NCI-H526 treated with DMSO at 0.1 percent for 48 hours (cell line): ENCODE measurements at regions not wholly inside any gene's neighbourhood (a gene's known extent, or its start where the extent isn't known, plus 50 kb on each side); places are given as distances from the start of the nearest gene placed in this dataset.
A peak's percentile ranks its signal among the peaks of the same experiment; 100 is the strongest.

Source experiments
- DNase-seq: peaks from one replicate; lab custom pipeline; 2025; lab: John Stamatoyannopoulos, UW

DNA sequence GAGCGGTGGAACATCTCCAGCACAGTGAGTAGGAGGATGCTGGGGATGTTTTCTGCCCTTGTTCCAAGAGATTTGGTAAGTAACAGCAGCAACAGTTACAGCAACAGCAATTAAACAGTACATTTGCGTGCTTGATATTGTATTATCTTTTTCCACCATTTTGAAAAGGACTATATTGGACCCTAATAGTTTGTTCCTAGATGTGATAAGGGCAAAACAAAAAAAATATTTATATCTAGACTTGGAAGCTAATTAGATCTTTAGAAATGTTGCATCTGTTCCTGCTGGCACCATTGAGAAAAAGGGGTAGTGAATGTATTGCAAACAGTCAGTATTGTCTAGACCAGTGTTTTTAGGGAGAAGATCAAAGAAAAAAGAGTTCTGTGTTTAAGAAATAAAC lies 759.9 kb downstream of the JRKL start:
- DNase-seq = no peak

DNA sequence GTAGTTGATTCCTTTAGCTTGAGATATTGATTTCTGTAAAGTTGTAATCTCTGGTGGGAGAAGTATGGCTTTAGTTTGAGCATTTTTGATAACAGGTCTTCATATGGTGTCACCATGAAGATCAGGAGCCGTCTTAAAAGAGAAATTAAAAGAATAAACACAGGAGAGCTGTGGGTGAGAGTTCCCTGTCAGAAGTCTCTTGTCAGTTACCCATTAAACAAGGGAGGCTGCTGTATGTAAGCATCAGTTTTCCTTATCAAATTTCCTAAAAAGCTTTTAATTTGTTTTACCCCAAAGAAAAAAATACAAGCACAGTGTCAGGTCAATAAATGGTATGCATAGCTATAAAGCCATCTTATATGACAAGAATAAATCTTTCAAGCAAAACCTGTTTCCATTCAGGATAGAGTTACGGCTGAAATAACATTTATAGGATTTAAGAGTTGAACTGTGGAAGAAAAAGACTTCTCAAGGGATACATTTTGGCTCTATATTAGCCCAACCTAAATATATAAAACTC lies 767.5 kb downstream of the JRKL start:
- no peak for DNase-seq

DNA sequence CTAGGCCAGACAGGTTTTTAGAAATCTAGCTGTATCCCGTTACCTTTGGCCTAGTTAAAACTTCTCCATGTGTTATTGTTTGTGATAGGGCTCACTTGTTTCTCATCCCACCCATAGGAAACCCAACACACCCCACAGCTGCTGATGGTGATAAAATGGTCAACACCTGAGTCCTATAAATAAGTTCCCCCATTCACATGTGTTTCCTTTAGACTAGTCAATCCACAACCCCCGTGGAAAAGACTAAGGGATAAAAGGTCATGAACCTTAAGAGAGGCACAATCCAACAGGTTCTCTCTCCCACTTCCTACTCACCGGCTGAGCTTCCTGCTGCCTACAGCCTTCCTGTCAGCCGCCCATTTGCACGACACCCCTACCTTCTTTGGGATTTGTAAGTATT lies 768.4 kb downstream of the JRKL start:
- no peak for DNase-seq

DNA sequence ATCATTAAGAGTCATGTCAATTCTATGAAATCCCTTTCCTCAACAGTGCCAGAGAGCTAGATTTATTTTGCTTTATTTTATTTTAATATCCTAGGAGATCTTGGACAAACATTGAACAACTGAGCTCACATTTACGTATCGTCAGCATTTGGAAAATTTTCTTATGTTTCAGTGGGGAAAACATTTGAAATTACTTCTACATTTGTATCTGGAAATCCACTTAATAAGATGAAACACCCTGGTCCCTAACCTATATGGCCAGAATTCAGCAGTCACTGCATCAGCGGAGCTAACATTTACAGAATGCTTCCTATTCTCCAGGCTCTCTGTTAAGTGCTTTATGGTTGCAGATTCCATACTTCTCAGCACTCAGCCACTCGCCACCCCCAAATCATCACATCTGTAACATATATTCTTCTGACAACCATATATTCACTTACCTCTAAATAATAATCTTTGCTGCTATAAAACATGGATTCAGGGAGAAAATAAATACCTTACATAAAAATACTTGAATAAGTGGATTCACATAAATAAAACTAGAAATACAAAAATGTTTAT lies 773.9 kb downstream of the JRKL start:
- DNase-seq = no peak

DNA sequence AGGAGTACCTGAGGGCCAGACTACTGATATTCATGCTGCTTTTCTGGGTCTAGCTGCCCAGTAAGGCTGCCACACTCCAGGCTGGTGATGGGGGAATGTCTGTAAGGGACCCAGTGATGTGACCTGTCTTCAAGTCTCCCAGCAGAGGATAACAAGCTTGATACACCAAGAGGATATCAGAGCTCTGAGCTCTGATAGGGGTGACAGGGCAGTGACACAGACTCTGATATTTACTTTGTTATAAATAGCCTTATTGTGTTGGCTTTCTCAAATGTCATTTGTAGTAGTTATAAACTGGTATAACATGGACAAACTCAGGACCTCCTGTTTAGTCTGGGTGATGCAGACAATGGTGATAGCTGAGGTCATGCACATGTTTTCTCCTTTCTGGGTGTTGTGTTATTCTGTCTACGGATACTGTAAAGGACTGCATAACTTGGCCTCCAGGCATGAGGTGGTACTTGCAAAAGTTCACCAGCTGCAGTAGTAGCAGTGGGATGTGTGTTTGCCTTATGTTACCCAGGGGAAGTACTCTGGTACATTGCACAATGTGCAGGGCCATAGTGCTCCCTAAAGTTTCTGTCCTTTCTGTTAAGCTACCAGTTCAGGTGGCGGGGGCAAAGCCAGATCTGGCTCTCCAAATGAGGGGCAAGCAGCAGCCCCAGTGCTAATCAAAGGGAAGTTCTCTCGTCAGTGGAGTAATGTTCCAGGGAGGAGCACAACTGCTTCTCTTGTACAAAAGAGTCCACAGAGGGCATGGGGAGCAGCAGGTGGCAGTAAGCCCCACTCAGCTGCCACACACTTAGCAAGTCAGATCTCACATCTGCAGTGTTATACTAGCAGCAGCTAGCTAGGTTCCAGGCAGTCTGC lies 812.2 kb downstream of the JRKL start:
- no peak for DNase-seq

DNA sequence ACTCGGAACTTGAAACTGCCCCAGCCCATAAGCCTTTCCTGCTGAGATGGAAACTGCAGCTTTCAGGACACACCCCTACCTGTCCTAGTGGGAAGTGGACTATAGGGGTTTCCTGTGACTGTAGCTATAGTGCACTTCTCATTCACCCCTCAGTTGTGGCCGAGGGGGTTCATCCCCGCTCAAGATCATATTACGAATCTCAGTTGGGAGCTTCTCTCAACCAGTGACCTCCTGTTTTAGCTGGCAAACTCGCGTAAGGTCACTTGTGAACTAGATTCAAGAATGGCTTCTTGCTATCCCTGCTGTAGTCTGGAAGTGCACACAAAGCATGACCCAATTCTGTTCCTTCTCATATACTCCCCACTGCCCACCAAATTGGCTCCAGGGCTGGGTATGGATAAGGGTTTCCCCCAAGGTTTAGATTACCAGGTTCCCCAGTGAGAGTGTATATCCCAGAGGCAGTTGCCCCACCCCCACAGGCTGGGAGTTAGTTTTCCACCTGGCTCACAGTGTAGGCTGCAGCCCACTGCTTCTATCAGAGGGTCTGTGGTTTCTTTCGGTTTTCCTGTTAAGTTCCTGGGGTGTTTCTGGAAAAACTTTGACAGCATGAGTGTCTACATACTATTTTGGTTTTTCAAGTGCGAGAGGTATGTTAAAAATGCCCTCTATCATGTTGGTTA lies 812.9 kb downstream of the JRKL start:
- no peak for DNase-seq

DNA sequence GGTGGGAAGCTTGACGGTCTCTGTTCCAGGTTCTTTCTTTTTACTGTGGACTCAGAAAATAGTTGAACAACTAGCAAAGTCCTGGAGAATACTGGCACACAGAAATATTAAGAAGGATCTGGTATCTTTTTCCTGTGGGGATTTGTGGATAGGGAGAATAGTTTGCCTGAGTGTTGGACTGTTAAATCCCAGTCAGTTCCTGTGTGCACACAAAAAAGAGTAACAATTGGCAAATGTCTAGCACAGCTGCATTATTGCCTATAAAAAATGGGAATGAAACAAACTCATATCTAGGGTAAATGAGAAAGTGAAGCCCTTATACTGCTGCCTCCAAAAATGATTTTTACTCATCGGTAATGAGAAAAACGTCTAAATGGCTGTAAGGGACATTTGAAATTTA lies 828.2 kb downstream of the JRKL start:
- no peak for DNase-seq

DNA sequence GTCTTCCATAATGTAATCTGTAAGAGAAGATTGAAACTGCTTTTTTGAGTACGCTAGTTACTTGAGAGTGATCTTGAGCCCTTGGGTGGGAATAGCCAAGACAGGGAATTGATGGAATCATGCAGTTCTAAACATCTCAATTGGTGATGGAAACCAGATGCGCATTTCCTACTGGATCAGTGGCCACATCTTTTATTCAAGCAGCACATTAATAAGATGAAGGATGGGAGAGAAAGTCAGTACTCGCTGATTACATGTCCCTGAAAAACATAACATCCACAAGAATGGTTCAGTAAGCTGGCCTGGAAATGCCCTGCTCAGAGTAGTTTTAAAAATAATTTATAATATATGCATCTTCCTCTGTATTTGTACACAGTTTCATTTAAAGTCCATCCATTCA lies 833.8 kb downstream of the JRKL start:
- no peak for DNase-seq

DNA sequence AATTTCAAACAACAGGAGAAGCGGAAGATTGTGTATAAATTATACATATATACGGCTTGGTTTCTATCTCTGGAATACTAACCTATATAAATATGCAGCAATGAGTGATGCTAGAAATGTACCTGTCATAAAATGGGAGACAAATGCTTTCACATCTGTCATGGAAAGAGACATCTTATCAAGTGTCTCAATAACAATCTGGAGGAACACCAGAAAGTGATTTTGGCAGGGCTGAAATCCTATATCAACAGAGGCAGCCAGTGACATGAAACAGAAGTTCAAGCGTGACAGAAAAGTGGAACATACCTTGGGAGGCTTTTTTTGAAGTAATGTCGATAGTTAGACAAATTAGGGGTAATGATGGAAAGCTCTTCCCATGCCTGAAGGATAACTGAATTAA lies 834.6 kb downstream of the JRKL start:
- no peak for DNase-seq

DNA sequence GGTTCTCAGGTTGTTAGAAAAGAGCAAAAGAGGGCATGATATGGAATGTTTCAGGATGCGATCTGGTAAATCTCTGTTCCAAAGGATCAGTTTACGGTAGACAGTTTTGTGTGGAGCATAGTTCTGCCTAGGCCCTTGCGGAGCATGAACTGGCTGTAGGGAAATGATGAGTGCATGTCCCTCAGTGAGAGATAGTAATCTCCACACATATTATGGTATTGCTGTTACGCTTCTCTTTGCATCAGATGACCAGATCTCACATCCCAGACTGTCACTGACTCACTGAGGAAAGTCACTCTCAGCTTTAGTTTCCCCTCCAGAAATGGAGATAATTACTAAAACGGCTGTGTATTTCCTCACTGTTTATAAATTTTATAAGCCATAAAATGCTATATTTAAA lies 836.0 kb downstream of the JRKL start:
- no peak for DNase-seq

DNA sequence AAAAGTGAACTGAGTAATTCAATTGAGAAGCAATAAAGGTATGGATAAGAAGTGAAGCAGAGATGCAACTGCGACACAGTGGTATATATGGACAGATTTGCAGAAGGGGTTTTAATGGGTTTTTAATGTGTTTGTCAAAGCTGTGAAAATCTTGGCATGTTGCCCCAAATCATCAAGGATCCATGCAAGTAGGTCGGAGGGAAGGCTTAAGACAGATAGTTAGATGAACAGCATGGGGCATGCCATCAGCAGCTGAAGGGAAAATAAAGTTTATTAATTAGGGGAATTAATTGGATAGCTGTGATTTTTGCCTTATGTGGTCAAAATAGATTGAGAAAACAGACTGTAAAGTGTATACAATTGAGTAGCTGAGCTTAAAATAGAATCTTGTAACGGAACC lies 840.1 kb downstream of the JRKL start:
- no peak for DNase-seq

DNA sequence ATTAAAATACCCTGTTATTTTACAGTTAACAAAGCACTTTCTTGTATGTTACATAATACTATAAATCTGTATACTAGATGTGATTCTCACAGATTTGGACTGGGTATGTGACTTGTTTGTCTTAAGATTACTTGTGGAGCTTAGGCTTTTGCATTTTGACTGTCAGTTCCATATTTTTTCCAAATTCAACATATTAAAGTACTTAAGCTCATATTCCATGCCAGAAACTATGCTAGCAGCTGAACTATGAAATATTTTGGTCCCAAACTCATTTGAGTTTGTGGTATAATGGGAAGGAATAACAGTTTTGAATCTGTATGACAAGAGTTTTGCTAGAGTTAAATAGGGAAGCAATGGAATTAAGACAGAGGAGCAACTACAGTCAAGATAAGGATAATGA lies 841.4 kb downstream of the JRKL start:
- DNase-seq = no peak

DNA sequence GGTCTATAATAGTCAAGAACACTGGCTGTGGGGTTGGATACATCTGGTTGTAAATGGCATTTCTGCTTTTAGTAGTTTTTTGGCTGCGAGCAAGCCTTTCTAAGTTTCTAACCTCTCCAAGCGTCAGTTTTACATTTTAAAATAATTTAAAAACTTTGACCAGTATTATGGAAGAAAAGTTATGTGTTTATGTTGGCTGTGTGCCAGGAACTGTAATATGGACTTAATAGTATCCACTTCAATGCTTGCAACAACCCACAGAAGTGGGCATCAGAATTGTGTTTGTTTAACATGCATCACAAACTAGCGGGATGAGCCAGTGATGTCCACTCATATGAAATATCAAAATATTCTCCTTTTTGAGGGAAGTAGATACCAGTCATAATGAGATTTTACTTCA lies 844.2 kb downstream of the JRKL start:
- no peak for DNase-seq

DNA sequence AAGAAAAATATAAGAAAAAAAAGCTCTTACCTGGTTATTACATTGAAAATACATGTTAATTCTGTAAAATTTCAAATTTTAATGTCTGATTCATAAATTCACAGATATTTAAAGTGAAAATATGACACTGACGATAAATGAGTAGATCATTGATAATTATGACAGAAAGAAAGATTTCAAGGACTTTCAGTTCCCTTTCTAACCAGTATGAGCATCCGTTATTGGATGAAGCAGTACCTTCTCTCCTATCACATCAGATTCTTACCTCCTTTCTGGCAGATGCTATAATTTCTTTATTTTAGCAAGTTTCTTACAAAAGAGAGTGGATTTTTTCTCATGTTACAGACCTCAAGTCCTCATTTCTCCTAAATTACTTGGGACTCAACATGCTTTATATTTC lies 847.3 kb downstream of the JRKL start:
- DNase-seq = no peak

DNA sequence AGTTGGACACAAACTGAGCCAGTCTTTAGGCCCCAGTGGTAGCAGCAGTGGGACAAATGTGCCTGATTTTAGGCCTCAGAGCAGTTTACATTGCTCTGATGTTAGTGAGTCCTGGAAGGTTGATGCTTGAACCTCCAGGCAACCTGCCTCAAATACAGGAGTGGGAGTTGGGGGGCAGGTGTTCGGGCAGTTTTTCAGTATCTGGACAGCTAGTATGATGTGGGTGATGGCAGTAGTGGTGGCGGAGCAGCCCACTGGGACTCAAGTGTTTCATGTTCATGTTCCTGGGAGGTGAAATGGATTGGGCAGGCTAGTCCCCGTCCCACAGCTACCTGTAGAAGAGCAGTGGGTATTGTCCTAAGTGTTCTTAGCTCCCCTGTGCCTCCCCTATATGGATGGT lies 857.8 kb downstream of the JRKL start:
- no peak for DNase-seq

DNA sequence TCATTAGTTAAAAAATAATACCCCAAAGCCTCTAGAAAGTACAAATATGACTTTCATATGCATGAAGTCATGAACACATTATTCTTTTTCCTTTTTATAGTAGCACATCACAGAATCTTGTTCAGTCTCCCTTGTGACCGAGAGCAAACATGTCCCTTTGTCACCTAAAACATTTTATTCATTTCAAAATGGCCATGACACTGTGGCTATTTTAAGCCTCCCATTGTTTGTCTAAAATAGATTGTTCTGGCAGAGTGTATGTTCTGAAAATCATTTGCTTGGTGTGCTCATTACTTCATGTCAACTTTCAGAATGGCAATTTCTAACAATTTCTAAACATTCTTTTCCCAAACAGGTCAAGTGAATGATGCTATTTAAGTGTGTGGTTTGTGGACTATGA lies 865.0 kb downstream of the JRKL start:
- no peak for DNase-seq

DNA sequence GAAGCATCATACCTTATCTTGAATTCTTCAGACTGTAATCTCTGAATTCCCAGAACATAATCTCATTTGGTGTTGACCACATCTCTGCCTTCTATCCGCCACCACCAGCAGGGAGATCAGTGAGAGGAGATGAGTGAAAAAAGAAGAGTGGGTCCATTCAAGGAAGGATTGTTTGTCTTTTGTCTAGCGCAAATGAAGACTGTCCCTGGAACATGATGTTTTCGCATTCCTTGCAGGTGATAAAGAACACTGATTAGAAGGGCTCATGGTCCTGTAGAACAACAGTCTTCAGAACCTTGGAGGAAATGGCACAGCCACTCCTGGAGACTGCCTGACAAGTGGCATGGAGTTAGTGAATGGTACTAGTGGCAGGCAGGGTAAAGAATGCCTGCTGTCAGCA lies 869.6 kb downstream of the JRKL start:
- no peak for DNase-seq

DNA sequence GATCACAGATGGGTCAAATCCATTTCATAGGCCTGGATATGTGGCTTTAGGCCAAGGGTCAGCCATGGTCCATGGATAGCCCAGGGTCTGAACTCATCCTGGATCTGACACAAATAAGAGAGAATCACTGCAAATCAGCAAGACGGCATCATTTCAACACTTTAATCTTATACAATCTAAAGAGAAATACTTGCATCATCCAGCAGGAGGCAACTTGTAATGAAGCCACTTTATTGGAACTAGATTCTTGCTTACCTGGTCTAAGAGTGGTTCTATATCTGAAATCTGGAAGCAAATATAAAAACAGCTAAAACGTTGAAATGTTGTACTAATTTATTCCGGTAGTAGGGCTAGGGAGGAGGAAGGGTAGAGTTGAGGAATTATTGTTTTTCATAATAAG lies 870.1 kb downstream of the JRKL start:
- DNase-seq = no peak

DNA sequence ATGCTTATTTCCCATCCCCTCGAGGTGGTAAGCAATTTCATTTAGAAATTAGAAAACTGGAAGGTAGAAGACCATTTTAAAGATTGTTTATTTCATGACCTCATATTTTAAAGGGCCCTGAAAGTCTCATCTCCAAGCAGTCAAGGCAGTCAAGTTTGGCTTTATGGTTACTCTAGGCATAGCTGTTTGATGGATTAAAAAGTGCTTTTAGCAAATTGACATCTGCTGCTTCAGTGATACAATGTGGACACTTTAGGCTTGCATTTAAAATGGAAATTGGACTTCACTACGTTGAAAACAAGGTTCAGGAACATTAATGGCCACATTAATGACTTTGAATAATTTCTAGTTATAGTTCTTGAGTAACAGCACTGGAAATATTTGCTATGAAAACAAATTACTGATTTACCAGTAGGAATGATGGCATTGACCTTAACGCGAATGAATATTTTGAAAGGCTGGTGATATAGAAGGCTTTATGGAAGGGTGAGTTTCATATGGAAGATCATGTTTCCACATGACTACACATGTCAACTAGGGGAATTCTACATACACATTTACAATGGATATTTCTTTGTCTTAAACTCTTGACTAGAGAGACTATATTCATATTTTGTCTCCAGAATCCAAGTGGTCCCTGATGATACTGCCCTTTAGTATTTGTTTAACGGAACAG lies 873.5 kb downstream of the JRKL start:
- no peak for DNase-seq

DNA sequence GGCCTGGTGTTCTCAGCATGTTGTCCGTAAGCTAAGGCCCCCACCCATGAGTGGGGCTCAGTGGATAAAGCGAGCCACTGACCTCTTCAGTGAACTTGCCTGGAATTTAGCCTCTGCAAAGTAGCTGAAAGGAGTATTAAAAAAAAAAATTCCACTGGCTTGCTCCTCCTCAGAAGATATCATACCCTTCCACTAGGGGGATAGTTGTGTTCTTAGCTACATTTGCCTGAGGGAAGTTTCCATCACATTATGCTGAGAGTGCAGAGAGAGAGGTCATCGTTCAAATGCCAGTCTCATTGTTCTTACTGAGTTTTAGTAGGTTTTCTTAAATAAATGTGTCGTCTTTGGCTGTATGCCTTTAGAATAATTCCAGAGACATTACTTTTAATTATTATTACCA lies 879.7 kb downstream of the JRKL start:
- peak; percentile 27 for DNase-seq

DNA sequence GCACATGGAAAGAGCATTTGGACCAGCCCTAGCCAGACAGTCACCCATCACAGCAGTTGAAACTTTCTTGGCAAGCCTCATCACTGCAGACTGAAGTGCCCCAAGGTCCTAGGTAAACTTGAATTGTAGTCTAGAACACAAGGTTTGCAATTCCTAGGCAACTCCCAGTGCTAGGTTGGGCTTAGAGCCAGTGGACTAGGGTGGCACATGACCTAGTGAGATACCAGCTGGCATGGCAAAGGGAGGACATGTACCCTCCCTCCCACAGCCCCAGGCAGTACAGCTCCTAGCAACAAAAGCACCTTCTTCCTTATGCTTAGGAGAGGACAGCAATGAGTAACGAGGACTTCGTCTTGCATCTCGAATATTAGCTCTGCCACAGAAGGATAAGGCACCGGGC lies 889.5 kb downstream of the JRKL start:
- DNase-seq = no peak

DNA sequence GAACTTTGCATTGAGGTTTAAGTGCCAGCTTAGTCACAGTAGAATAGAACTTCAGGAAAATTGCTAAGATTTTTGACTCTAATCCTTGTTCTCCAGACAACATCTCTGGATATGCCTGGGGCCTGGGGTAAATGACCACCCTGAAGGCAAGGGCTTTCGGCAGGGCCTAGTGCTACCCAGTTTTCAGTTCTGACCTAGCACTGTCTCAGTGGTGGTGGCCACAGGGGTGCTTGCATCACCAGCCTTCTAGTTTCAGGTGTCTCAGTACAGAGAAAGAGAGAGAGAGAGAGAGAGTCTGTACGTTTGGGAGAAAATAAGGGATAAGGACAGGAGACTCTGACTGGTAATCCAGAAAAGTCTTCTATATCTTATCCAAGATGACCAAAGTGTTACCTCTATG lies 890.5 kb downstream of the JRKL start:
- DNase-seq = no peak

DNA sequence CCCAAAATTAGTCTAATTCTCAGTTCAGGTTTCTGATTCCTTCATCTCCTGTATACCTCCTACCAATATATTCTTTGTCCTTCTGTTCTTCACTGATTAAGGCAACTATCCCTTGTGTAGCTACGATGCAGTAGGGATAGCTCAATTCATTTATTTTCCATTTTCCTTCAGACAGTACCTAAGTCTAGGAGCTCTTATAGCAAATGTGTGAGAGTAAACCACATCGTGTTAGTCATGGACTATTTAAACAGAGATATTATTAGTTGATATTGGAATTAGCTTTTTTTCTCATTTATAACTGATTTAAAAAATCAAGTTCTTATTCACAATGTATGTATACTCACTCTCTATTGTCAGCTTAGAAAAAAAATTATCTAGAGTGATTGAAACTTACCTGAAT lies 900.0 kb downstream of the JRKL start:
- DNase-seq = no peak
